Activated T-cell treated with anti-CD3 and anti-CD28 coated beads, Interleukin-2, amount 50 U/mL, for 24 hours (primary cell): ENCODE measurements at regions not wholly inside any gene's neighbourhood (a gene's known extent, or its start where the extent isn't known, plus 50 kb on each side); places are given as distances from the start of the nearest gene placed in this dataset.
"Not testable (repeated sequence)": the region's sequence is repeated elsewhere in the genome, so short reads cannot be mapped to it uniquely, and the experiment has no call there.

Source experiments
- DNase-seq: peaks from one replicate; pipeline ENCODE4 v3.0.0-alpha.2; 2020
- H3K27ac Mint-ChIP-seq: 2 replicates; pipeline ENCODE4 v1.8.0; 2020; ENCODE audit warnings: mild to moderate bottlenecking, mixed read lengths
- H3K27me3 Mint-ChIP-seq: 2 replicates; pipeline ENCODE4 v1.8.0; 2020; ENCODE audit warnings: mixed read lengths
- H3K36me3 Mint-ChIP-seq: 2 replicates; pipeline ENCODE4 v1.8.0; 2020; ENCODE audit warnings: low read depth, mixed read lengths
- H3K4me1 Mint-ChIP-seq: 2 replicates; pipeline ENCODE4 v1.8.0; 2020; ENCODE audit warnings: low read depth, mixed read lengths
- H3K4me3 Mint-ChIP-seq: 2 replicates; pipeline ENCODE4 v1.8.0; 2020; ENCODE audit warnings: mild to moderate bottlenecking, moderate library complexity, mixed read lengths
- H3K9me3 Mint-ChIP-seq: 2 replicates; pipeline ENCODE4 v1.8.0; 2020; ENCODE audit warnings: mixed read lengths

GRCh38 chr2:64251497-64252250 is 107.5 kb upstream of the PELI1 start:
- Mint-ChIP-seq H3K4me1 (peaks cover 1% of the 10 kb centered on the region), H3K9me3 (no peaks in the 10 kb centered on the region), H3K4me3 (no peak overlapping the region), H3K27ac (no peak overlapping the region), H3K36me3 (no peaks in the 10 kb centered on the region), H3K27me3 (no peaks in the 10 kb centered on the region)
- DNase-seq: no peak

- not testable (repeated sequence) for H3K4me1 Mint-ChIP-seq, H3K27me3 Mint-ChIP-seq, H3K9me3 Mint-ChIP-seq, H3K4me3 Mint-ChIP-seq, DNase-seq, H3K27ac Mint-ChIP-seq, H3K36me3 Mint-ChIP-seq
Measured at GRCh38 chr2:64252251-64252978, 108.2 kb upstream of the PELI1 start.

- not testable (repeated sequence) for H3K4me3 Mint-ChIP-seq, H3K36me3 Mint-ChIP-seq, H3K4me1 Mint-ChIP-seq, DNase-seq, H3K9me3 Mint-ChIP-seq, H3K27me3 Mint-ChIP-seq, H3K27ac Mint-ChIP-seq
Measured at GRCh38 chr2:64253421-64253820, 109.2 kb upstream of the PELI1 start.

- H3K9me3 Mint-ChIP-seq: no peaks in the 10 kb centered on the region
- H3K36me3 Mint-ChIP-seq: no peaks in the 10 kb centered on the region
- no peaks in the 10 kb centered on the region for H3K27me3 Mint-ChIP-seq
- no peak overlapping the region for H3K4me3 Mint-ChIP-seq
- no peak overlapping the region for H3K27ac Mint-ChIP-seq
- H3K4me1 Mint-ChIP-seq: peaks cover 8% of the 10 kb centered on the region
- no peak for DNase-seq
Measured at GRCh38 chr2:64258566-64258965, 114.3 kb upstream of the PELI1 start.

DNA sequence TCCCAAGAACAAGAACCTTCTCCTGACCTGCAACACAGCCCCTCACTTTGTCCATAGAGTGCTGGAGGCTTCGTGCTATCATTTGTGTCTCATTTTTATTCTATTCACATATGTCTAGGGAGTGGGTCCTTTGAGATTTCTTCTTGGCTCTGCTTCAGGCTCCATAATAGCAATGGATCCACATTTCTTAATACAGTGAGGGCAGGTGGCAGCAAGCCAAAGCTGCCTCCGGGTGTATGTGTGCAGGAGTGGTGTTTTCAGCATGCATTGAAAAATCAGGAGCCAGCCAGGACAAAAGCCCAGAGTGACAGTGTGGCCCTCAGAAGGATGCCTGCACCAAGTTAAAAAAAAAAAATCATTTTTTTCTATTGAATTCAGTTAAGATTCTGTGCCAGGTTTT is 115.1 kb upstream of the PELI1 start:
- peaks cover 8% of the 10 kb centered on the region for H3K4me1 Mint-ChIP-seq
- H3K4me3 Mint-ChIP-seq: no peak overlapping the region
- DNase-seq: no peak
- no peak overlapping the region for H3K27ac Mint-ChIP-seq
- no peaks in the 10 kb centered on the region for H3K36me3 Mint-ChIP-seq
- H3K9me3 Mint-ChIP-seq: no peaks in the 10 kb centered on the region
- H3K27me3 Mint-ChIP-seq: no peaks in the 10 kb centered on the region

GRCh38 chr2:64260093-64260803 is 116.0 kb upstream of the PELI1 start:
- peak overlapping the region; percentile 41 for H3K4me3 Mint-ChIP-seq
- no peaks in the 10 kb centered on the region for H3K36me3 Mint-ChIP-seq
- no peak for DNase-seq
- H3K4me1 Mint-ChIP-seq: peaks cover 8% of the 10 kb centered on the region
- peak overlapping the region; percentile 83 for H3K27ac Mint-ChIP-seq
- H3K27me3 Mint-ChIP-seq: no peaks in the 10 kb centered on the region
- no peaks in the 10 kb centered on the region for H3K9me3 Mint-ChIP-seq

DNA sequence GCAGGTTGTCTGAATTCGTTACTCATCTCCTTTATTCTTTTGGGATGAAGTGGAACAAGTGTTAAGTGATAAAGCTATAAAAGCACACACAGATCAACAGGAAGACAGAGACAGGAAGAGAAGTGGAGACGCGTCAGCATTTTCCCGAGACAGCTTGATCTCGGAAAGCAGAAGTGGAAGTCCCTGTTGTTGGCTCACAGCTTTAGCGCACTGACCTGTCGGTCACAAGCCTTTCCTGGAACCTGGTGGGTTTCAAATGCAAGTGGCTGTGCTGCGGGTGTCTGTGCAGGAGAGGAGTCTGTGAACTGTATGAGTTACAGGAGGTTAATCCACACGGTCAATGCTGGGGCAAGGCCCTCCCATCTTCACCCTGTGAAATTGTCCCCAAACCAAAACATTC is 116.6 kb upstream of the PELI1 start:
- peak; percentile 52 for DNase-seq
- Mint-ChIP-seq H3K9me3 (no peaks in the 10 kb centered on the region), H3K36me3 (no peaks in the 10 kb centered on the region), H3K27me3 (no peaks in the 10 kb centered on the region), H3K27ac (peak overlapping the region; percentile 83), H3K4me1 (peaks cover 8% of the 10 kb centered on the region), H3K4me3 (peak overlapping the region; percentile 41)

DNA sequence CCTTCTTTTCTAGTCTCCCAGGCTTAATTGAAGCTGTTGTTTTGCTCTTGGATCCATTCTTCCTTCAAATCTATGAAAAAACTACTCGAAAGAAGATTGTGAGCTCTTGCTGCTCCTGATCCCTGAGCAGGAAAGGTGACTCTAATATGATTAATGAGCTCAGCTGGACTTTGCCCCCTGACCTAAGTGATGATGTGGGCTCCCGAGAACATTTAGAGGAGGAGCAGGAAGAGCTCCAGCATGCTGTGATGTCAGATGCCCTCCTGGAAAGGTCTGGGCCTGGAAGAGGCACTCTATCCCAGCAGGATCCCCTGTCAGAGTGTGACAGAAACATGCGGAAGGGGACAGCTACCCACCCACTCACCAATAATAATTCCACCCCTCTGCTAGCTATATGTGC is 117.9 kb upstream of the PELI1 start:
- no peaks in the 10 kb centered on the region for H3K27me3 Mint-ChIP-seq
- no peaks in the 10 kb centered on the region for H3K9me3 Mint-ChIP-seq
- H3K4me3 Mint-ChIP-seq: no peak overlapping the region
- no peaks in the 10 kb centered on the region for H3K36me3 Mint-ChIP-seq
- H3K4me1 Mint-ChIP-seq: peaks cover 8% of the 10 kb centered on the region
- no peak overlapping the region for H3K27ac Mint-ChIP-seq
- DNase-seq: no peak

DNA sequence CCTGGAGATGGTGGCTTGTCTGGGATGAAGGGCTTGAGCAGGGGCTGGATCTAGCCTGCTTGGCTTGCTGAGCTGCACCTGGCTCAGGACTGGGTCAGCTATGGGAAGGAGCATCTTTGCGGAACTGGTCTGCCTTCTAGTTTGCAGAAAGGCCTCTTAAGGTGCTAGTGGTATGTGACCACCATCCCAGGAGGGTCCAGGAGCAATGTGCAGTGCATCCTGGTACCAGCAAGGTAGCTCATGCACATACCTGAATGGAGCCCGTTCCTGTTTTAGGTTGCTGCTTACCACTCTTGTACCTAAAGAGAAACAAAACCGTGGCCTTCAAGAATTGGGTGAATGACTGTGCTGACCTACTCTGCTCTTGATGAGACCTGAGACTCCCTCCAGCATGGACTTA is 118.6 kb upstream of the PELI1 start:
- Mint-ChIP-seq H3K4me1 (peaks cover 8% of the 10 kb centered on the region), H3K36me3 (no peaks in the 10 kb centered on the region), H3K4me3 (no peak overlapping the region), H3K27ac (no peak overlapping the region), H3K27me3 (no peaks in the 10 kb centered on the region), H3K9me3 (no peaks in the 10 kb centered on the region)
- no peak for DNase-seq

DNA sequence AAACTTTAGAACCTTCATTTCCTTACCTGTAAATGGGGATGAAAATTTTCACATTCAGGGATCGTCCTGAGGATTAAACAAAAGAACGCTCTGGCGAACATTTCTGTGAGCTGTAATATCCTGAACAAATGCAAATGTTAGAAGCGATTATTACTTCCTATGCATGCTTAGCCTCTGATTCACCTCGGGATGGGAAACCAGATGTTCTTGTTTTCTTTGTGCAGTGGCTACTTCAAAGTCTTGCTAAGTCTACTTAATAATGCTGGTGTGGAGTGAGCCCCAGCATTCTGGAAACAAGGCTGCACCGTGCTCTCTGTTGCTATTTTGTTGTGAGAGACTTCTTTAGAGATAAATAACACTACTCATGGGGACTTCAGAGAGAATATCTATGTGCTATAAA is 119.1 kb upstream of the PELI1 start:
- H3K9me3 Mint-ChIP-seq: no peaks in the 10 kb centered on the region
- no peak overlapping the region for H3K27ac Mint-ChIP-seq
- peaks cover 8% of the 10 kb centered on the region for H3K4me1 Mint-ChIP-seq
- no peak overlapping the region for H3K4me3 Mint-ChIP-seq
- no peaks in the 10 kb centered on the region for H3K36me3 Mint-ChIP-seq
- no peak for DNase-seq
- no peaks in the 10 kb centered on the region for H3K27me3 Mint-ChIP-seq

DNA sequence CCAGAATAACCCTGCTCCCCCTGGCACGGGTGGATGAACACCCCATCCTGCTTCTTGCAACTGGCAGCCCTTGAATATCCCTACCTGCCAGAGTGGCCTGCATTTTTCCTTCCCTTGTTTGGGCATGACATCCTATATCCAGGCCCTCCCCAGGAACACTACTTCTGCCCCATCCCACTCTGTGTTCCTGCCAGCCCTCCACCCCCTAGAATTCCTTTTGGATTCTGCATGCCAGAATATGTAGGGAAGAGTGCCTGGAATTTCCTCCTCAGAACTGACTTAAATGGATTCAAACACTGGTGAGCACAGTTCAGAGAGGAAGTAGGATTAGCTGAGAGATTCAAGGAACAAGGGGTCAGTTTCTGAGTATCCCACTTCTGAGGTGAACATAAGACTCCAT is 123.5 kb upstream of the PELI1 start:
- Mint-ChIP-seq H3K36me3 (no peaks in the 10 kb centered on the region), H3K27ac (no peak overlapping the region), H3K4me1 (no peaks in the 10 kb centered on the region), H3K9me3 (peaks cover 6% of the 10 kb centered on the region), H3K27me3 (no peaks in the 10 kb centered on the region), H3K4me3 (no peak overlapping the region)
- no peak for DNase-seq

GRCh38 chr2:64268330-64269048 is 124.3 kb upstream of the PELI1 start:
- H3K27ac Mint-ChIP-seq: no peak overlapping the region
- no peaks in the 10 kb centered on the region for H3K27me3 Mint-ChIP-seq
- no peak for DNase-seq
- H3K9me3 Mint-ChIP-seq: peaks cover 6% of the 10 kb centered on the region
- no peaks in the 10 kb centered on the region for H3K36me3 Mint-ChIP-seq
- H3K4me3 Mint-ChIP-seq: no peak overlapping the region
- peaks cover 6% of the 10 kb centered on the region for H3K4me1 Mint-ChIP-seq

- Mint-ChIP-seq H3K36me3 (no peaks in the 10 kb centered on the region), H3K27me3 (no peaks in the 10 kb centered on the region), H3K4me1 (peaks cover 32% of the 10 kb centered on the region), H3K9me3 (peaks cover 6% of the 10 kb centered on the region), H3K4me3 (no peak overlapping the region), H3K27ac (no peak overlapping the region)
- DNase-seq: no peak
Measured at GRCh38 chr2:64273524-64274398, 129.5 kb upstream of the PELI1 start.
